CD14-positive monocyte (primary cell): ENCODE measurements at regions not wholly inside any gene's neighbourhood (a gene's known extent, or its start where the extent isn't known, plus 50 kb on each side); places are given as distances from the start of the nearest gene placed in this dataset.

Experiments used
- DNase-seq, 3 donors: peaks; one replicate each; pipeline ENCODE4 v3.0.0-alpha.2; 2011 to 2022
- H2AFZ ChIP-seq: 2 replicates; pipeline ENCODE4 v1.6.0; 2012; ENCODE audit warnings: mild to moderate bottlenecking, low read depth, low read length, inconsistent platforms; ENCODE audit not compliant: insufficient read depth, poor library complexity, severe bottlenecking
- H3K27ac ChIP-seq, 2 donors: 1 replicate in 1 of 2; 2 replicates in 1 of 2; pipeline ENCODE4 v1.5.1; 2012 to 2013; ENCODE audit warnings: low read length in 2 of 2, control low read depth in 1 of 2, inconsistent platforms in 1 of 2, low read depth in 1 of 2, mild to moderate bottlenecking in 1 of 2
- H3K27me3 ChIP-seq, 2 donors: one replicate each; pipeline versions ENCODE4 v1.6.0 to v1.6.1; 2011 to 2013; ENCODE audit warnings: low read length in 2 of 2; ENCODE audit not compliant: control insufficient read depth in 2 of 2, insufficient read depth in 2 of 2
- H3K36me3 ChIP-seq, 2 donors: replicated peaks in 1 of 2; 1 replicate in 1 of 2; 2 replicates in 1 of 2; pipeline versions ENCODE4 v1.5.1 to v1.6.1; 2012 to 2013; ENCODE audit warnings: low read length in 2 of 2, control low read depth in 1 of 2, inconsistent platforms in 1 of 2, mild to moderate bottlenecking in 1 of 2; ENCODE audit not compliant: insufficient read depth in 2 of 2, control insufficient read depth in 1 of 2
- H3K4me1 ChIP-seq, 2 donors: 1 replicate in 1 of 2; 2 replicates in 1 of 2; pipeline versions ENCODE4 v1.5.1 to v1.6.1; 2012 to 2013; ENCODE audit warnings: low read length in 2 of 2, control low read depth in 1 of 2, inconsistent platforms in 1 of 2, mild to moderate bottlenecking in 1 of 2, moderate library complexity in 1 of 2; ENCODE audit not compliant: insufficient read depth in 2 of 2, control insufficient read depth in 1 of 2
- H3K4me2 ChIP-seq: replicated peaks from 2 replicates; pipeline ENCODE3; 2012; ENCODE audit warnings: low read length, moderate library complexity, mild to moderate bottlenecking; ENCODE audit not compliant: poor library complexity, severe bottlenecking; ENCODE audit errors: extremely low read depth
- H3K4me3 ChIP-seq, 3 experiments: fragments of 200-600 bp in 1 of 3; sonication (generic) in 1 of 3; replicated peaks in 1 of 3; 1 replicate in 2 of 3; 2 replicates in 1 of 3; pipeline ENCODE4 v1.5.1; 2011 to 2013; ENCODE audit warnings: low read length in 3 of 3, mild to moderate bottlenecking in 3 of 3, control low read depth in 2 of 3, low read depth in 2 of 3, inconsistent platforms in 1 of 3, moderate library complexity in 1 of 3
- H3K79me2 ChIP-seq: 2 replicates; pipeline ENCODE4 v1.6.0; 2012; ENCODE audit warnings: mild to moderate bottlenecking, control low read depth, inconsistent platforms, low read length, moderate library complexity; ENCODE audit not compliant: insufficient read depth
- H3K9ac ChIP-seq: 2 replicates; pipeline ENCODE4 v1.6.0; 2017; ENCODE audit warnings: low read length, mild to moderate bottlenecking; ENCODE audit not compliant: insufficient read depth, poor library complexity, severe bottlenecking
- H3K9me3 ChIP-seq, 2 donors: replicated peaks in 1 of 2; 1 replicate in 1 of 2; 2 replicates in 1 of 2; pipeline versions ENCODE4 v1.5.1 to v1.6.1; 2012 to 2013; ENCODE audit warnings: low read length in 2 of 2, control low read depth in 1 of 2; ENCODE audit not compliant: control insufficient read depth in 1 of 2, insufficient read depth in 1 of 2
- H4K20me1 ChIP-seq: 2 replicates; pipeline ENCODE4 v1.6.0; 2012; ENCODE audit warnings: mild to moderate bottlenecking, low read length, control low read depth, moderate library complexity; ENCODE audit not compliant: insufficient read depth
- H3K27ac Mint-ChIP-seq, 7 donors: one replicate each; pipeline ENCODE4 v1.8.0; 2020; ENCODE audit warnings: mild to moderate bottlenecking in 7 of 7, mixed read lengths in 7 of 7, moderate library complexity in 6 of 7, inconsistent platforms in 2 of 7
- H3K27me3 Mint-ChIP-seq, 3 donors: one replicate each; pipeline ENCODE4 v1.8.0; 2021 to 2022; ENCODE audit warnings: low read depth in 3 of 3, mild to moderate bottlenecking in 3 of 3, mixed read lengths in 3 of 3, moderate library complexity in 3 of 3, inconsistent platforms in 1 of 3
- H3K36me3 Mint-ChIP-seq, 2 donors: one replicate each; pipeline ENCODE4 v1.8.0; 2020; ENCODE audit warnings: mixed read lengths in 2 of 2, inconsistent platforms in 1 of 2, mild to moderate bottlenecking in 1 of 2
- H3K4me1 Mint-ChIP-seq: one replicate; pipeline ENCODE4 v1.8.0; 2020; ENCODE audit warnings: mild to moderate bottlenecking, mixed read lengths
- H3K4me3 Mint-ChIP-seq, 2 donors: one replicate each; pipeline ENCODE4 v1.8.0; 2020; ENCODE audit warnings: mild to moderate bottlenecking in 2 of 2, mixed read lengths in 2 of 2, moderate library complexity in 1 of 2
- H3K9me3 Mint-ChIP-seq, 7 donors: one replicate each; pipeline ENCODE4 v1.8.0; 2020 to 2022; ENCODE audit warnings: mixed read lengths in 7 of 7, mild to moderate bottlenecking in 6 of 7, moderate library complexity in 6 of 7, inconsistent platforms in 2 of 7
- WGBS: methylation state at CpG from one replicate; pipeline ENCODE4 v1.1.5; 2013; ENCODE audit warnings: missing lambda C conversion rate; ENCODE audit not compliant: insufficient coverage; 5-methylcytosine and 5-hydroxymethylcytosine counted together
- intact Hi-C, 2 donors: fragments of 100-400 bp; cut with micrococcal nuclease; formaldehyde crosslinking; loops; one replicate each; pipeline versions ENCODE4 v1.15.0 to v1.15.1; 2023
- TF ChIP-seq, protein P1 (sequence below): fragments of 200-600 bp; IDR thresholded peaks from one replicate; pipeline ENCODE4 v1.8.0; 2022; ENCODE audit warnings: antibody characterized with exemption, mild to moderate bottlenecking

DNA sequence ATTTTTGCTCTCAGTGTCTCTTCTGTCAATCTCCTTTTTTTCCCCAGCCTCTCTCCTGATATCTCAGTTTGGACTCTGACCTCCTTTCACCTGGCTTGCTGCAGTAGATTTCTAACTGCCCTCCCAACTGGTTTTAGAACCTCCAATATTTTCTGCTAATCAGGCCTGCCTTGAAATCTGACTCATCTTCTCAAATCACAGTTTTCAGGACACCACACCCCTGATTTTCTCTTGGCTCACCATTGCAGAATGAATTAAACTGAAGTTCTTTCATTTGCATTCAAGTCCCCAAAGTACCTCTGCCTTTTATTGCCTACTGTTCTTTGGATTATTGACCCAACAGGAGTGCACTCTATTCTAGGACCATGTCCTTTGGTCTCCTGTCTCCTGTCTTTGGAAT is 310.4 kb upstream of the TRPC7 start:
- no peaks in the 10 kb centered on the region for H3K79me2 ChIP-seq
- Mint-ChIP-seq H3K9me3 (peaks cover 0 to 4% (median 0%) of the 10 kb centered on the region in 7 donors), H3K4me3 (no peak overlapping the region), H3K27ac (no peak overlapping the region), H3K36me3 (no peaks in the 10 kb centered on the region), H3K27me3 (peaks cover 0 to 2% (median 0%) of the 10 kb centered on the region in 3 donors), H3K4me1 (no peaks in the 10 kb centered on the region)
- H3K9me3 ChIP-seq: no peaks in the 10 kb centered on the region
- H3K36me3 ChIP-seq: no peaks in the 10 kb centered on the region
- TF ChIP-seq, protein P1, sequence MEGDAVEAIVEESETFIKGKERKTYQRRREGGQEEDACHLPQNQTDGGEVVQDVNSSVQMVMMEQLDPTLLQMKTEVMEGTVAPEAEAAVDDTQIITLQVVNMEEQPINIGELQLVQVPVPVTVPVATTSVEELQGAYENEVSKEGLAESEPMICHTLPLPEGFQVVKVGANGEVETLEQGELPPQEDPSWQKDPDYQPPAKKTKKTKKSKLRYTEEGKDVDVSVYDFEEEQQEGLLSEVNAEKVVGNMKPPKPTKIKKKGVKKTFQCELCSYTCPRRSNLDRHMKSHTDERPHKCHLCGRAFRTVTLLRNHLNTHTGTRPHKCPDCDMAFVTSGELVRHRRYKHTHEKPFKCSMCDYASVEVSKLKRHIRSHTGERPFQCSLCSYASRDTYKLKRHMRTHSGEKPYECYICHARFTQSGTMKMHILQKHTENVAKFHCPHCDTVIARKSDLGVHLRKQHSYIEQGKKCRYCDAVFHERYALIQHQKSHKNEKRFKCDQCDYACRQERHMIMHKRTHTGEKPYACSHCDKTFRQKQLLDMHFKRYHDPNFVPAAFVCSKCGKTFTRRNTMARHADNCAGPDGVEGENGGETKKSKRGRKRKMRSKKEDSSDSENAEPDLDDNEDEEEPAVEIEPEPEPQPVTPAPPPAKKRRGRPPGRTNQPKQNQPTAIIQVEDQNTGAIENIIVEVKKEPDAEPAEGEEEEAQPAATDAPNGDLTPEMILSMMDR: no peak
- intact Hi-C loops: no loop called here
- no peaks in the 10 kb centered on the region for H4K20me1 ChIP-seq
- H3K4me2 ChIP-seq: no peak overlapping the region
- no peaks in the 10 kb centered on the region for H3K4me1 ChIP-seq
- no peak overlapping the region for H3K27ac ChIP-seq
- DNase-seq: no peak
- no peaks in the 10 kb centered on the region for H3K27me3 ChIP-seq
- H3K4me3 ChIP-seq: no peak overlapping the region
- no peak overlapping the region for H3K9ac ChIP-seq
- no peak overlapping the region for H2AFZ ChIP-seq

DNA sequence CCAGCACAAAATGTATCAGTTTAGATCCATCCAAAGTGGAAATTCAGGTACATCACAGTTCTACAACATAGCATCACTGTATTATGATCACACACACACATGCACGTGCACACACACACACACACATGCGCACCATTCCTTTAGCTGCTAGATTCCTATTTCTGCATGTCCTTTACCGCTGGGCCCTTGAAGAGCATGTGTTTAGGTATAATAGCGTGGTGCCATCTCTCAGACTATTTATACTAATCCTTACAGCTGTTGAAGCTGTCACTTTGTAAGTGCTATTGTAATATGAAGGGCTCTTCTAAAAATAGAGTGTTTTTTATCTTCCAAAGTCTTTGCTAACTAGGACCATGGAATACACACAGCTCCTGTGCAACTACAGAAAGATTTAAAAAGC is 308.8 kb upstream of the TRPC7 start:
- peaks cover 0 to 4% (median 0%) of the 10 kb centered on the region in 7 donors for H3K9me3 Mint-ChIP-seq
- Histone ChIP-seq H3K9ac (no peak overlapping the region), H4K20me1 (no peaks in the 10 kb centered on the region), H3K79me2 (no peaks in the 10 kb centered on the region), H3K4me3 (no peak overlapping the region), H3K4me2 (no peak overlapping the region), H2AFZ (no peak overlapping the region), H3K27me3 (no peaks in the 10 kb centered on the region), H3K36me3 (no peaks in the 10 kb centered on the region), H3K27ac (no peak overlapping the region), H3K9me3 (no peaks in the 10 kb centered on the region), H3K4me1 (no peaks in the 10 kb centered on the region)
- no peak overlapping the region for H3K4me3 Mint-ChIP-seq
- WGBS: no CpG with 5 or more reads among the region's 4 CpGs
- H3K27me3 Mint-ChIP-seq: peaks cover 0 to 2% (median 0%) of the 10 kb centered on the region in 3 donors
- TF ChIP-seq, protein P1: no peak
- H3K36me3 Mint-ChIP-seq: no peaks in the 10 kb centered on the region
- intact Hi-C loops: no loop called here
- H3K27ac Mint-ChIP-seq: no peak overlapping the region
- no peak for DNase-seq
- H3K4me1 Mint-ChIP-seq: no peaks in the 10 kb centered on the region
